ENCODE measurements at regions not wholly inside any gene's neighbourhood (a gene's known extent, or its start where the extent isn't known, plus 50 kb on each side); places are given as distances from the start of the nearest gene placed in this dataset.

- peak; percentile 33 for DNase-seq
Measured at GRCh38 chr1:59156526-59157199, 140.2 kb upstream of the FGGY start.

GRCh38 chr1:59158321-59158720 is 138.6 kb upstream of the FGGY start:
- DNase-seq, result no peak

- no peak for DNase-seq
Measured at GRCh38 chr1:59159557-59160203, 137.2 kb upstream of the FGGY start.

GRCh38 chr1:59161136-59161535 is 135.8 kb upstream of the FGGY start:
- DNase-seq, result no peak

- DNase-seq, result no peak
Measured at GRCh38 chr1:59162665-59163064, 134.2 kb upstream of the FGGY start.

GRCh38 chr1:59163268-59164092 is 133.4 kb upstream of the FGGY start:
- peak; percentile 36 for DNase-seq

GRCh38 chr1:59164371-59164770 is 132.5 kb upstream of the FGGY start:
- no peak for DNase-seq

- DNase-seq, result no peak
Measured at GRCh38 chr1:59165353-59165752, 131.5 kb upstream of the FGGY start.

- no peak for DNase-seq
Measured at GRCh38 chr1:59169703-59170102, 127.2 kb upstream of the FGGY start.

GRCh38 chr1:59170659-59171058 is 126.2 kb upstream of the FGGY start:
- no peak for DNase-seq

GRCh38 chr1:59171788-59172187 is 125.1 kb upstream of the FGGY start:
- peak; percentile 42 for DNase-seq

GRCh38 chr1:59172693-59173092 is 124.2 kb upstream of the FGGY start:
- no peak for DNase-seq

- DNase-seq, result no peak
Measured at GRCh38 chr1:59173721-59174120, 123.2 kb upstream of the FGGY start.

GRCh38 chr1:59176471-59176870 is 120.4 kb upstream of the FGGY start:
- DNase-seq, result no peak

- no peak for DNase-seq
Measured at GRCh38 chr1:59177756-59178155, 119.1 kb upstream of the FGGY start.

GRCh38 chr1:59178339-59179187 is 118.3 kb upstream of the FGGY start:
- no peak for DNase-seq

- DNase-seq, result no peak
Measured at GRCh38 chr1:59179673-59180072, 117.2 kb upstream of the FGGY start.

- no peak for DNase-seq
Measured at GRCh38 chr1:59180735-59181134, 116.2 kb upstream of the FGGY start.

GRCh38 chr1:59183749-59184317 is 113.1 kb upstream of the FGGY start:
- DNase-seq, result no peak

- no peak for DNase-seq
Measured at GRCh38 chr1:59184365-59184905, 112.5 kb upstream of the FGGY start.

- no peak for DNase-seq
Measured at GRCh38 chr1:59185163-59185860, 111.6 kb upstream of the FGGY start.

- no peak for DNase-seq
Measured at GRCh38 chr1:59186656-59187055, 110.2 kb upstream of the FGGY start.

All from NCI-H82 (cell line).